Cardiac fibroblast (primary cell): ENCODE measurements at regions not wholly inside any gene's neighbourhood (a gene's known extent, or its start where the extent isn't known, plus 50 kb on each side); places are given as distances from the start of the nearest gene placed in this dataset.

ENCODE experiments used
- DNase-seq, 2 donors: peaks; one replicate each; pipeline versions ENCODE4 v3.0.0 to v3.0.0-alpha.2; 2010; ENCODE audit warnings: low read depth in 2 of 2
- H3K4me3 ChIP-seq, 2 donors: replicated peaks in 1 of 2; 1 replicate in 1 of 2; 2 replicates in 1 of 2; pipeline ENCODE4 v1.5.1; 2011; ENCODE audit warnings: low read depth in 2 of 2, low read length in 2 of 2, mild to moderate bottlenecking in 2 of 2, moderate library complexity in 1 of 2
- TF ChIP-seq, protein P1 (sequence below): IDR thresholded peaks from one replicate; pipeline ENCODE4 v1.5.1; 2011; ENCODE audit warnings: low read depth, mild to moderate bottlenecking, low read length, inconsistent platforms

DNA sequence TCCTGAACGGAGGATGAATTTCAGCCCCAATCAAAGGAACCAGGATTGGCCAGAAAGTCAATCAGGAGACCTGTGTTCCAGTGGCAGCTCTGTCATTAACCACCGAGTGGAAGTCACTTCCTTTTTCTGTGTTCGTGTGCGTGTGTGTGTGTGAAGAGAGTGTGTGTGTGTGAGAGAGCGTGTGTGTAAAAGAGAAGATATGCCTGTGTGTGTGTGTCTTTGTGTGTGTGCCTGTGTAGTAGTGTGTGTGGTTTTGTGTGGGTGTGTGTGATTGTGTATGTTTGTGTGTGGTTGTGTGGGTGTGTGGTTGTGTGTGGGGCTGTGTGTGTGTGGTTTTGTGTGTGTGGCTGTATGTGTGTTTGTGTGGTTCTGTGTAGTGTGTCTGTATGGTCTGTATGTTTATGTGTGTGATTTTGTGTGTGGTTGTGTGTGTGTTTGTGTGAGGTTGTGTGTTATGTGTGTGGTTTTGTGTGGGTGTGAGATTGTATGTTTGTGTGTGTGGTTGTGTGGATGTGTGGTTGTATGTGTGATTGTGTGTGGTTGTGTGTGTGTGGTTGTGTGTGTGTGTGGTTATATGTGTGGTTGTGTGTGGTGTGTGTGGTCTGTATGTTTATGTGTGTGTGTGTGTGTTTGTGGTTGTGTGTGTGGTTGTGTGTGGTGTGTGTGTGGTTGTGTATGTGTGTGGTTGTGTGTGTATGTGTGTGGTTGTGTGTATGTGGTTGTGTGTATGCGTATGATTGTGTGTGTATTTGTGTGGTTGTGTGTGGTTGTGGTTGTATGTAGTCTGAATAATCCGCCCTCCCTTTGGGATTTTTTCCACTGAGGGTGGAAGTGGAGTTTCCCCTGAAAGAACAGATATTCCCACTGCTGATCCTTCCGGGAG is 314.4 kb downstream of the SHQ1 start:
- TF ChIP-seq, protein P1, sequence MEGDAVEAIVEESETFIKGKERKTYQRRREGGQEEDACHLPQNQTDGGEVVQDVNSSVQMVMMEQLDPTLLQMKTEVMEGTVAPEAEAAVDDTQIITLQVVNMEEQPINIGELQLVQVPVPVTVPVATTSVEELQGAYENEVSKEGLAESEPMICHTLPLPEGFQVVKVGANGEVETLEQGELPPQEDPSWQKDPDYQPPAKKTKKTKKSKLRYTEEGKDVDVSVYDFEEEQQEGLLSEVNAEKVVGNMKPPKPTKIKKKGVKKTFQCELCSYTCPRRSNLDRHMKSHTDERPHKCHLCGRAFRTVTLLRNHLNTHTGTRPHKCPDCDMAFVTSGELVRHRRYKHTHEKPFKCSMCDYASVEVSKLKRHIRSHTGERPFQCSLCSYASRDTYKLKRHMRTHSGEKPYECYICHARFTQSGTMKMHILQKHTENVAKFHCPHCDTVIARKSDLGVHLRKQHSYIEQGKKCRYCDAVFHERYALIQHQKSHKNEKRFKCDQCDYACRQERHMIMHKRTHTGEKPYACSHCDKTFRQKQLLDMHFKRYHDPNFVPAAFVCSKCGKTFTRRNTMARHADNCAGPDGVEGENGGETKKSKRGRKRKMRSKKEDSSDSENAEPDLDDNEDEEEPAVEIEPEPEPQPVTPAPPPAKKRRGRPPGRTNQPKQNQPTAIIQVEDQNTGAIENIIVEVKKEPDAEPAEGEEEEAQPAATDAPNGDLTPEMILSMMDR = no peak
- no peak overlapping the region for H3K4me3 ChIP-seq
- no peak for DNase-seq

DNA sequence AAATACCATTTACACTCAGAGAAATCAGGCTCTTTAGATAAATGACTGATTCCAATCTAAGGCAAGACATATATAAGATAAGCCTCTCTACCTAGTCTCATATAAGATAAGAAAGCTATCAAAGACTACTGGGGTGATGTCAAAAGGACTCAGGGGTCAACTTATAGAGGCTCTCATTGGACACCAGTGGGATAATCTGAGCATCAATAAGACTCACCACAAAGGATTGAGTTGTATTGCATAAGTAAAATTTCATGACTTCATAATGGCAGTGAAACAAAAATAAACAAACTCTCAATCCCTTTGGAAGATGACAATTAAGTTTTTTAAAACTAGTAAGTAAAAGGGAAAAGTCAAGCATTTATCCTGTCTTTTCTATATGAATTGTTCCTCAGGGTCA is 317.8 kb downstream of the SHQ1 start:
- H3K4me3 ChIP-seq = no peak overlapping the region
- DNase-seq = peak in 1 of 2 donors; percentile 10
- TF ChIP-seq, protein P1 = no peak

DNA sequence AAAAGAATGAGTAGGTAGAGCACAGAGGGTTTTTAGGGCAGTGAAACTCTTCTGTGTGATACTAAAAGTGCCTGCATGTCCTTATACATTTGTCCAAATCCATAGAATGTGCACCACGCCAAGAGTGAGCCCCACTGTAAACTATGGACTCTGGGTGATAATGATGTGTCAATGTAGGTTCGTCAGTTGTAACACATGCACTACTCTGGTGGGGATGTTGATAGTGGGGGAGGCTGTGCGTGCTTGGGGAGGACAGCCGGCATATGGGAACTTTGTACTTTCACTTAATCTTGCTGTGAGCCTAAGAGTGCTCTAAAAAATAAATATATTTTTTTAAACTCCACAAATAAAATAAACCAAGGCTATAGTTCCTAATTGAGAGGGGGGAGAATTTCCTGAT is 319.2 kb downstream of the SHQ1 start:
- DNase-seq = no peak
- TF ChIP-seq, protein P1 = no peak
- no peak overlapping the region for H3K4me3 ChIP-seq

DNA sequence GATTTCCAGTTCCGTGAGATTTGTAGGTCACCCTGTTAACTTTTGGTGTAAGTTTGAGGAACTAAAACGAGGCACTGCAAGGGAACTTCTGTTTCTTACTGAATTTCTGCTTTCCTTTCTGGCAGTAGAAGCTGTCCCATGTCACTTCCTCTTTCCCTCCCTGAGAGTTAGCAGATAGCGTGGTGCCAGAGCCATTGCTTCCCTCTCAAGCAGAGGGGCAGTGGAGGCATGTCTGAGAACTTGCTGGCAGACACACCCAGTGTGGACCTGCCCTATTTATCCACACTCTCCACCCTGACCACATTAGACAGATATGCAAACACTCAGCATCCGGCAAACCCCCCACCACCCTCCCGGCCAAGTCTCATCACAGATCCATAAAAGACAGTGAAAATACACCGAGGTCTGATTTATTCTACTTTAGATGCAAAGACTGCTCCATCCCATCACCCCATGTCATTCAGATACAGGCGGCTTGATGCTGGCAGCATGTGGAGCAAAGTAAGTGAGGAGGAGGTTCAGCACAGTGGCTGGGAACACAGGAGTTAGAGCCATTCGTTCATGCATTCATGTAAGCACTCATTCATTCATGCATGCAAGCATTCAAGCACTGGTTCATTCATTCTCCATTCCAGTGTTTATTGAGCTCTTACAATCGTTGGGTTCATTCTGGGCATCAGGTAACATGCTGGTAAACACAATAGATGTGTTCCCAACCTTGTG is 324.7 kb downstream of the SHQ1 start:
- TF ChIP-seq, protein P1 = no peak
- peak in 1 of 2 donors; percentile 7 for DNase-seq
- H3K4me3 ChIP-seq = no peak overlapping the region

DNA sequence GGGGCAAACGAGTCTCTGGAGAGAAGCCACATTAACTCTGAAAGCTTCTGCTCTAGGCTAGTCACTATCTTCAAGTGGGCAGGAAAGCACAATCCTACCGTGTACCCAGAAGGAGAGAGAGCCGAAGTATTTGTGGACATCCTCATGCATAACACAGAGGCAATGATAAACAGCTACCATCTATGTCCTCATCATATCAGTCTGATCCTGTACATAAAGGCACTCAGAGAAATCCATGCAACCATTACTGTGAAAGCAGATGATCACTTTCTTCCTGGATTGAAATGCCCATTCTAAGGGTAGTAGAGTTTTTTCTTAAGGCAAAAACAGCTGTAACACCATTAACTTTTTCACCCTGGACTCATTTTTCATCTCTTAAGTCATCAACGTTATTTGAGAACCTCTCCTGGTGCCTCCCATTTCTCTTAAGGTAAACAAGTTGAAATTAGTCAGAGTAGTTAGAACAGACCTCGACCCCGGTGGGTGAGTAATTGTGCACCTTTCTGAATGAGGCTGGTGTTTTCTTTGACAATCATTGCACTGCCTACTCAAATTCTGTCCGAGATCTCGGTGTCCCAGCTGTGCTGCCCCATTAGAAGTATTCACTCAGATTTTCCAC is 327.4 kb downstream of the SHQ1 start:
- peak in 1 of 2 donors; percentile 57 for DNase-seq
- TF ChIP-seq, protein P1 = no peak
- H3K4me3 ChIP-seq = no peak overlapping the region

DNA sequence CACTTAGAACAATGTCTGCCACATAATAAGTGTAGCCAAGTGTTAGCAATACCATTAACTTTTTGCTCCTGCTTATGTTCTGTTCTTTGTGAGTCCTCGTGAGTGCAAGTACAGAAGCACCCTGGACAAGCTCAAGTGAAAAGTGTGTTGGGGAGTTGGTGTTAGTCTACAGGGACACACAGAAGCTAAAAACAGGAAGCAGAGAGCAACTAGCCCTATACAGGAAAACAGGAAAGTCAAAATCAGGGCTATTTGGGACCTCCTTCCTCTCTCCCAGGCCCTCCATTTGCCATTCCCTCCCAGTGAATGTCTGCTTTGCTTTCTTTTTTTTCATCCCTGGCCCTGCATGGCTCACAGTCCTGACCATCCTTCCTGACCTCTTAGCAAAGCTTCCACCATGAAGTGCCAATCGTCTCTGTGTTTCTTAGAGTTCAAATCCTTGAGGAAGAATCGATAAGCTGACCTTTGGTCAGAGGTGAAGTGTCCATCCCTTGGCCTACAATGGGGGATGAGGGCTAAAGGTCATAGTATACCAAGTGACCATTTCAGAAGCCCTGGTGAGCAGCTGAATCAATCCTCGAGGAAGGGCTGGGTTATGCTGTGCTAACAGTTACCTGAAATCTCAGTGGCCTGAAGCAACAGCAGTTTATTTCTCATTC is 328.2 kb downstream of the SHQ1 start:
- DNase-seq = no peak

More for the DNA sequence above, 328.2 kb downstream of the SHQ1 start:
- TF ChIP-seq, protein P1 = no peak
- no peak overlapping the region for H3K4me3 ChIP-seq
